WTC11 (cell line): ENCODE measurements at regions not wholly inside any gene's neighbourhood (a gene's known extent, or its start where the extent isn't known, plus 50 kb on each side); places are given as distances from the start of the nearest gene placed in this dataset.

Experiments used
- ATAC-seq: fragments of 200-7000 bp; cut with Tn5 transposase; 2 replicates; pipeline ENCODE4 v1.10.0; 2021; ENCODE audit warnings: mild to moderate bottlenecking, moderate library complexity
- CTCF ChIA-PET: fragments of 300-600 bp; sonication (Branson Sonifier 250); formaldehyde crosslinking; loops from one replicate; lab custom pipeline; 2021; ENCODE audit warnings: antibody characterized with exemption; lab: Charles Lee
- POLR2A ChIA-PET: fragments of 350-600 bp; sonication (Branson Sonifier 250); formaldehyde crosslinking; loops from one replicate; lab custom pipeline; 2021; ENCODE audit warnings: antibody characterized with exemption; lab: Charles Lee
- DNase-seq: peaks from one replicate; pipeline ENCODE4 v3.0.0; 2021; ENCODE audit warnings: low spot score
- H3K27ac Mint-ChIP-seq: 2 replicates; pipeline ENCODE4 v1.8.0; 2021; ENCODE audit warnings: mixed read lengths
- H3K27me3 Mint-ChIP-seq: 2 replicates; pipeline ENCODE4 v1.8.0; 2021; ENCODE audit warnings: low read depth, mild to moderate bottlenecking, moderate library complexity, mixed read lengths
- H3K36me3 Mint-ChIP-seq: 2 replicates; pipeline ENCODE4 v1.8.0; 2021; ENCODE audit warnings: mixed read lengths
- H3K4me1 Mint-ChIP-seq: 2 replicates; pipeline ENCODE4 v1.8.0; 2022; ENCODE audit warnings: mixed read lengths
- H3K4me3 Mint-ChIP-seq: 2 replicates; pipeline ENCODE4 v1.8.0; 2021; ENCODE audit warnings: mild to moderate bottlenecking, moderate library complexity, mixed read lengths
- H3K9me3 Mint-ChIP-seq: 2 replicates; pipeline ENCODE4 v1.8.0; 2021; ENCODE audit warnings: mixed read lengths
- AR ChIP-seq: fragments of 250-450 bp; sonication (Bioruptor Pico); IDR thresholded peaks from 2 replicates; pipeline ENCODE4 v1.9.0; 2021; ENCODE audit warnings: mild to moderate bottlenecking
- ATF1 ChIP-seq: sonication (generic); formaldehyde crosslinking; IDR thresholded peaks from 2 replicates; pipeline ENCODE4 v1.8.1; 2023; ENCODE audit warnings: mild to moderate bottlenecking, moderate library complexity, missing genetic modification reagents
- CBFB ChIP-seq: sonication (generic); formaldehyde crosslinking; IDR thresholded peaks from 2 replicates; pipeline ENCODE4 v1.8.1; 2022; ENCODE audit warnings: mild to moderate bottlenecking, low read depth, missing genetic modification reagents
- CDX4 ChIP-seq: fragments of 250-450 bp; sonication (Bioruptor Pico); IDR thresholded peaks from 2 replicates; pipeline ENCODE4 v1.9.0; 2021; ENCODE audit warnings: moderate library complexity, mild to moderate bottlenecking, inconsistent platforms, borderline replicate concordance
- E2F5 ChIP-seq: sonication (generic); formaldehyde crosslinking; IDR thresholded peaks from 2 replicates; pipeline ENCODE4 v1.8.1; 2022; ENCODE audit warnings: mild to moderate bottlenecking, moderate library complexity, missing genetic modification reagents
- ERG ChIP-seq: fragments of 250-450 bp; sonication (Bioruptor Pico); IDR thresholded peaks from 2 replicates; pipeline ENCODE4 v1.8.0; 2021; ENCODE audit warnings: mild to moderate bottlenecking
- FOXP4 ChIP-seq: sonication (generic); formaldehyde crosslinking; IDR thresholded peaks from 2 replicates; pipeline ENCODE4 v1.8.0; 2022; ENCODE audit warnings: mild to moderate bottlenecking, missing genetic modification reagents
- GABPB1 ChIP-seq: sonication (generic); formaldehyde crosslinking; IDR thresholded peaks from 2 replicates; pipeline ENCODE4 v1.8.1; 2023; ENCODE audit warnings: mild to moderate bottlenecking, missing genetic modification reagents
- GTF2I ChIP-seq: fragments of 250-450 bp; sonication (Bioruptor Pico); conservative IDR thresholded peaks from 2 replicates; pipeline ENCODE4 v1.4.0; 2021; ENCODE audit warnings: mild to moderate bottlenecking
- HMGA2 ChIP-seq: fragments of 250-450 bp; sonication (Bioruptor Pico); IDR thresholded peaks from 2 replicates; pipeline ENCODE4 v1.4.0; 2021; ENCODE audit warnings: mild to moderate bottlenecking, moderate library complexity
- KAT7 ChIP-seq: sonication (generic); formaldehyde crosslinking; IDR thresholded peaks from 2 replicates; pipeline ENCODE4 v1.8.1; 2023; ENCODE audit warnings: missing genetic modification reagents, mild to moderate bottlenecking, borderline replicate concordance
- MLX ChIP-seq: sonication (generic); formaldehyde crosslinking; IDR thresholded peaks from 2 replicates; pipeline ENCODE4 v1.8.1; 2023; ENCODE audit warnings: mild to moderate bottlenecking, missing genetic modification reagents, moderate library complexity
- NR1H2 ChIP-seq: sonication (generic); formaldehyde crosslinking; IDR thresholded peaks from 2 replicates; pipeline ENCODE4 v1.9.0; 2021; ENCODE audit warnings: mild to moderate bottlenecking, moderate library complexity, missing genetic modification reagents
- OVOL2 ChIP-seq: fragments of 250-450 bp; sonication (Bioruptor Pico); IDR thresholded peaks from 2 replicates; pipeline ENCODE4 v1.9.0; 2021; ENCODE audit warnings: mild to moderate bottlenecking, borderline replicate concordance
- TCF7 ChIP-seq: sonication (generic); formaldehyde crosslinking; IDR thresholded peaks from 2 replicates; pipeline ENCODE4 v1.8.0; 2022; ENCODE audit warnings: mild to moderate bottlenecking, low read depth, missing genetic modification reagents, moderate library complexity
- ZBTB21 ChIP-seq: sonication (generic); formaldehyde crosslinking; IDR thresholded peaks from 2 replicates; pipeline ENCODE4 v1.8.1; 2023; ENCODE audit warnings: mild to moderate bottlenecking, missing genetic modification reagents, borderline replicate concordance
- ZNF317 ChIP-seq: sonication (generic); formaldehyde crosslinking; IDR thresholded peaks from 2 replicates; pipeline ENCODE4 v1.8.1; 2023; ENCODE audit warnings: low read depth, mild to moderate bottlenecking, moderate library complexity, missing genetic modification reagents, borderline replicate concordance
- ZNF532 ChIP-seq: fragments of 250-450 bp; sonication (Bioruptor Pico); IDR thresholded peaks from 2 replicates; pipeline ENCODE4 v1.9.0; 2021; ENCODE audit warnings: mild to moderate bottlenecking, borderline replicate concordance

- H3K36me3 Mint-ChIP-seq: 0 out of 2 replicates have a peak, but pooled peaks cover 4% of the 10 kb centered on the region
- no peaks in the 10 kb centered on the region for H3K4me1 Mint-ChIP-seq
- no peak for ATAC-seq
- CTCF ChIA-PET: interaction anchor here (1.0 kb wide), 1 partner anchor 184 kb away, joined by 3 read pairs; no protein-coding TSS in a partner anchor
- POLR2A ChIA-PET: no interaction called here
- TF ChIP-seq GABPB1 (CRISPR knock-in tag): no peak
- TF ChIP-seq GTF2I (CRISPR knock-in tag): no peak
- TF ChIP-seq TCF7: no peak
- no peak for TF ChIP-seq ZNF317 (CRISPR knock-in tag)
- no peak for TF ChIP-seq ZNF532 (CRISPR knock-in tag)
- no peak for TF ChIP-seq NR1H2 (CRISPR knock-in tag)
- TF ChIP-seq MLX (CRISPR knock-in tag): no peak
- TF ChIP-seq OVOL2 (CRISPR knock-in tag): no peak
- TF ChIP-seq CDX4 (CRISPR knock-in tag): no peak
- TF ChIP-seq ERG (CRISPR knock-in tag): no peak
- TF ChIP-seq, all 79 proteins: peak for 0
- no peak overlapping the region for H3K27ac Mint-ChIP-seq
- no peak overlapping the region for H3K4me3 Mint-ChIP-seq
- no peak for DNase-seq
- no peaks in the 10 kb centered on the region; the same call in none of the 2 replicates for H3K27me3 Mint-ChIP-seq
- H3K9me3 Mint-ChIP-seq: peaks cover 8% of the 10 kb centered on the region
These were observed 635.2 kb downstream of the TBC1D22A start for GRCh38 chr22:47397673-47398072.

- Mint-ChIP-seq H3K36me3 (0 out of 2 replicates have a peak, but pooled peaks cover 4% of the 10 kb centered on the region), H3K27ac (no peak overlapping the region; the same call in 1 of the 2 replicates), H3K27me3 (no peaks in the 10 kb centered on the region; the same call in none of the 2 replicates), H3K4me1 (no peaks in the 10 kb centered on the region), H3K4me3 (no peak overlapping the region), H3K9me3 (peaks cover 8% of the 10 kb centered on the region)
- ChIA-PET CTCF (interaction anchor here (1.0 kb wide), 1 partner anchor 183 kb away, joined by 3 read pairs; no protein-coding TSS in a partner anchor), POLR2A (no interaction called here)
- TF ChIP-seq OVOL2 (CRISPR knock-in tag) (no peak), FOXP4 (CRISPR knock-in tag) (no peak), ZNF317 (CRISPR knock-in tag) (no peak), ATF1 (CRISPR knock-in tag) (no peak), KAT7 (CRISPR knock-in tag) (no peak), HMGA2 (no peak), ZBTB21 (CRISPR knock-in tag) (no peak), CBFB (CRISPR knock-in tag) (no peak), E2F5 (no peak), AR (CRISPR knock-in tag) (no peak)
- DNase-seq (no peak), ATAC-seq (no peak)
These were observed 634.1 kb downstream of the TBC1D22A start for GRCh38 chr22:47396515-47396914.
